HCT116 (cell line): ENCODE measurements at regions not wholly inside any gene's neighbourhood (a gene's known extent, or its start where the extent isn't known, plus 50 kb on each side); places are given as distances from the start of the nearest gene placed in this dataset.

Experiments
- CEBPB ChIP-seq: IDR thresholded peaks from 2 replicates; pipeline ENCODE4 v1.6.1; 2012; ENCODE audit warnings: low read depth
- POLR2AphosphoS5 ChIP-seq: IDR thresholded peaks from 2 replicates; pipeline ENCODE4 v1.6.1; 2011; ENCODE audit warnings: mild to moderate bottlenecking, low read depth, low read length, moderate library complexity
- TF ChIP-seq, protein P1 (sequence below): IDR thresholded peaks from 2 replicates; pipeline ENCODE4 v1.6.1; 2012
- TF ChIP-seq, protein P2 (sequence below), 3 experiments: fragments of 200-600 bp in 1 of 3; sonication (generic) in 1 of 3; IDR thresholded peaks in 2 of 3; conservative IDR thresholded peaks in 1 of 3; 2 replicates each; pipeline ENCODE4 v1.5.1; 2012 to 2017; ENCODE audit warnings: low read depth in 2 of 3, low read length in 2 of 3, antibody characterized with exemption in 1 of 3, borderline replicate concordance in 1 of 3, control low read depth in 1 of 3, mild to moderate bottlenecking in 1 of 3, mixed read lengths in 1 of 3, mixed run types in 1 of 3, moderate library complexity in 1 of 3; ENCODE audit not compliant: insufficient read depth in 1 of 3

DNA sequence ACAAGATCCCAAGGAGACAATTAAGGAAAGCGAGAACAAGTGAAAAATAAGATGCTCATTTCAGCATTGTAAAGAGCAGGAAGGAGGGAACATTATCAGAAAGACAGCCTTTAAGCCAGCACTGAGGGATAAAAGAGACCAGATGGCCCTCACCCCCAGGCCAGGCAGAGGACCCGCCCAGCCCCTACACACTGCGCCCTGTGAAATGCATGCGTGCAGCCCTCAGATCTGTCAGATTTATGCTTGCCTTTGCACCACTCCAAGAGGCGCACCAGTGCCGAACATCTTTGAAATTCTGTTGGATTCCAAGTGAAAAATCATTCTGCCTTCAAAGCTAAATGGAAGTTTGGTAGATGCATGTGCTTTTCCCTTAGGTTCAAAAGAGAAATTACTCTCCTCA is 378.0 kb downstream of the MLLT3 start:
- TF ChIP-seq, protein P1, sequence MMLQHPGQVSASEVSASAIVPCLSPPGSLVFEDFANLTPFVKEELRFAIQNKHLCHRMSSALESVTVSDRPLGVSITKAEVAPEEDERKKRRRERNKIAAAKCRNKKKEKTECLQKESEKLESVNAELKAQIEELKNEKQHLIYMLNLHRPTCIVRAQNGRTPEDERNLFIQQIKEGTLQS, result no peak
- TF ChIP-seq CEBPB (no peak), POLR2AphosphoS5 (no peak)
- TF ChIP-seq, protein P2, sequence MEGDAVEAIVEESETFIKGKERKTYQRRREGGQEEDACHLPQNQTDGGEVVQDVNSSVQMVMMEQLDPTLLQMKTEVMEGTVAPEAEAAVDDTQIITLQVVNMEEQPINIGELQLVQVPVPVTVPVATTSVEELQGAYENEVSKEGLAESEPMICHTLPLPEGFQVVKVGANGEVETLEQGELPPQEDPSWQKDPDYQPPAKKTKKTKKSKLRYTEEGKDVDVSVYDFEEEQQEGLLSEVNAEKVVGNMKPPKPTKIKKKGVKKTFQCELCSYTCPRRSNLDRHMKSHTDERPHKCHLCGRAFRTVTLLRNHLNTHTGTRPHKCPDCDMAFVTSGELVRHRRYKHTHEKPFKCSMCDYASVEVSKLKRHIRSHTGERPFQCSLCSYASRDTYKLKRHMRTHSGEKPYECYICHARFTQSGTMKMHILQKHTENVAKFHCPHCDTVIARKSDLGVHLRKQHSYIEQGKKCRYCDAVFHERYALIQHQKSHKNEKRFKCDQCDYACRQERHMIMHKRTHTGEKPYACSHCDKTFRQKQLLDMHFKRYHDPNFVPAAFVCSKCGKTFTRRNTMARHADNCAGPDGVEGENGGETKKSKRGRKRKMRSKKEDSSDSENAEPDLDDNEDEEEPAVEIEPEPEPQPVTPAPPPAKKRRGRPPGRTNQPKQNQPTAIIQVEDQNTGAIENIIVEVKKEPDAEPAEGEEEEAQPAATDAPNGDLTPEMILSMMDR (IDR thresholded peaks at IDR 0.05 in 2 of 3, conservative IDR thresholded peaks at IDR 0.05 in 1 of 3; ENCODE audit: borderline replicate concordance in 1 of 3, insufficient read depth in 1 of 3, low read depth in 2 of 3, low read length in 2 of 3), result no peak
